ENCODE measurements at regions not wholly inside any gene's neighbourhood (a gene's known extent, or its start where the extent isn't known, plus 50 kb on each side); places are given as distances from the start of the nearest gene placed in this dataset.
A peak's percentile ranks its signal among the peaks of the same experiment; 100 is the strongest.

- intact Hi-C loops (cut with DNase I), result no loop called here
- Histone ChIP-seq H3K27me3 (no peaks in the 10 kb centered on the region), H3K4me3 (no peak overlapping the region), H3K9ac (ENCODE audit: low read depth in 2 of 2, low read length in 2 of 2) (no peak overlapping the region), H3K27ac (no peak overlapping the region), H3K4me1 (no peaks in the 10 kb centered on the region), H3K9me3 (no peaks in the 10 kb centered on the region), H3K36me3 (no peaks in the 10 kb centered on the region)
- TF ChIP-seq CTCF (IDR thresholded peaks at IDR 0.05), result no peak
- DNase-seq, result no peak
These were observed 153.3 kb upstream of the USP9X start for GRCh38 chrX:40931921-40932320.

- peak overlapping the region; percentile 51 for H3K27ac ChIP-seq
- TF ChIP-seq CTCF (IDR thresholded peaks at IDR 0.05), result no peak
- H3K36me3 ChIP-seq, result no peaks in the 10 kb centered on the region
- no peak overlapping the region for H3K4me3 ChIP-seq
- no peaks in the 10 kb centered on the region for H3K9me3 ChIP-seq
- H3K27me3 ChIP-seq, result no peaks in the 10 kb centered on the region
- H3K9ac ChIP-seq (ENCODE audit: low read depth in 2 of 2, low read length in 2 of 2), result peak overlapping the region in 1 of 2 donors; percentile 26
- intact Hi-C loops (cut with DNase I), result no loop called here
- DNase-seq, result no peak
- H3K4me1 ChIP-seq, result no peaks in the 10 kb centered on the region
These were observed 152.0 kb upstream of the USP9X start for GRCh38 chrX:40933132-40933705.

GRCh38 chrX:40933706-40934425 is 151.4 kb upstream of the USP9X start:
- TF ChIP-seq CTCF (IDR thresholded peaks at IDR 0.05), result no peak

GRCh38 chrX:40936827-40937226 is 148.4 kb upstream of the USP9X start:
- H3K27ac ChIP-seq, result no peak overlapping the region
- no peak overlapping the region for H3K4me3 ChIP-seq
- peak; percentile 28 for DNase-seq
- H3K9me3 ChIP-seq, result no peaks in the 10 kb centered on the region
- H3K36me3 ChIP-seq, result no peaks in the 10 kb centered on the region
- H3K4me1 ChIP-seq, result no peaks in the 10 kb centered on the region
- H3K27me3 ChIP-seq, result no peaks in the 10 kb centered on the region
- TF ChIP-seq CTCF (IDR thresholded peaks at IDR 0.05), result no peak
- no peak overlapping the region for H3K9ac ChIP-seq (ENCODE audit: low read depth in 2 of 2, low read length in 2 of 2)
- intact Hi-C loops (cut with DNase I), result no loop called here

More at GRCh38 chrX:40933706-40934425, 151.4 kb upstream of the USP9X start:
- Histone ChIP-seq H3K4me1 (no peaks in the 10 kb centered on the region), H3K27ac (peak overlapping the region; percentile 51), H3K4me3 (no peak overlapping the region), H3K36me3 (no peaks in the 10 kb centered on the region), H3K9ac (ENCODE audit: low read depth in 2 of 2, low read length in 2 of 2) (no peak overlapping the region), H3K9me3 (no peaks in the 10 kb centered on the region), H3K27me3 (no peaks in the 10 kb centered on the region)
- no peak for DNase-seq
- intact Hi-C loops (cut with DNase I), result no loop called here

GRCh38 chrX:40938423-40938822 is 146.8 kb upstream of the USP9X start:
- Histone ChIP-seq H3K36me3 (no peaks in the 10 kb centered on the region), H3K9me3 (no peaks in the 10 kb centered on the region)
- TF ChIP-seq CTCF (IDR thresholded peaks at IDR 0.05), result no peak

More at GRCh38 chrX:40938423-40938822, 146.8 kb upstream of the USP9X start:
- H3K27me3 ChIP-seq, result no peaks in the 10 kb centered on the region
- no peak overlapping the region for H3K4me3 ChIP-seq
- H3K4me1 ChIP-seq, result no peaks in the 10 kb centered on the region
- DNase-seq, result no peak
- intact Hi-C loops (cut with DNase I), result no loop called here
- no peak overlapping the region for H3K9ac ChIP-seq (ENCODE audit: low read depth in 2 of 2, low read length in 2 of 2)
- no peak overlapping the region for H3K27ac ChIP-seq

Measured in colonic mucosa (tissue), 4 donors.